Jurkat, Clone E6-1 (cell line): ENCODE measurements at regions not wholly inside any gene's neighbourhood (a gene's known extent, or its start where the extent isn't known, plus 50 kb on each side); places are given as distances from the start of the nearest gene placed in this dataset.

Experiments
- DNase-seq: peaks from one replicate; pipeline ENCODE4 v3.0.0-alpha.2; 2011; ENCODE audit warnings: low read depth, low spot score
- H3K4me3 ChIP-seq: 2 replicates; pipeline ENCODE4 v1.5.1; 2011; ENCODE audit warnings: mild to moderate bottlenecking, low read length, control low read depth, moderate library complexity

GRCh38 chr5:2143646-2144353 lies 261.1 kb upstream of the IRX4 start:
- DNase-seq = no peak
- no peak overlapping the region for H3K4me3 ChIP-seq

DNA sequence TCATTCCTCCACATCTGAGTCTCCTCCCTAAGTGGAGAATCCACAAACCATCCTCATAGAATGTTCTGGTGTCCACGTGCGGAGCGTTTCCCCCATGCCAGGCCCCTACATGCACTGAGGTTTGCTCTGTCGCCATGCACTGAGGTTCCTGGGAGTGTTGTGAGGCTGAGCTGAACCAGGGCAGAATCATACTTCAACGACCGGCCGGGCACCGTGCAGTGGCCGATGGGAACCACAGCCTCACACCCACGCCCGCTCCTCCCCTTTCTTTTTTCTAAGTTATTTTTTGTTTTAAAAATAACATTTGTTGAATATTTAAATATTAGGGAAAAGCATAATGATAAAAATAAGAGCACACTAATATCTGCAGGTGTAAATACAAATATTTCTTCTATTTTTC lies 260.4 kb upstream of the IRX4 start:
- DNase-seq = no peak
- H3K4me3 ChIP-seq = no peak overlapping the region

GRCh38 chr5:2142456-2142954 lies 259.8 kb upstream of the IRX4 start:
- no peak overlapping the region for H3K4me3 ChIP-seq
- DNase-seq = no peak

GRCh38 chr5:2141254-2142000 lies 258.7 kb upstream of the IRX4 start:
- H3K4me3 ChIP-seq = no peak overlapping the region
- no peak for DNase-seq

DNA sequence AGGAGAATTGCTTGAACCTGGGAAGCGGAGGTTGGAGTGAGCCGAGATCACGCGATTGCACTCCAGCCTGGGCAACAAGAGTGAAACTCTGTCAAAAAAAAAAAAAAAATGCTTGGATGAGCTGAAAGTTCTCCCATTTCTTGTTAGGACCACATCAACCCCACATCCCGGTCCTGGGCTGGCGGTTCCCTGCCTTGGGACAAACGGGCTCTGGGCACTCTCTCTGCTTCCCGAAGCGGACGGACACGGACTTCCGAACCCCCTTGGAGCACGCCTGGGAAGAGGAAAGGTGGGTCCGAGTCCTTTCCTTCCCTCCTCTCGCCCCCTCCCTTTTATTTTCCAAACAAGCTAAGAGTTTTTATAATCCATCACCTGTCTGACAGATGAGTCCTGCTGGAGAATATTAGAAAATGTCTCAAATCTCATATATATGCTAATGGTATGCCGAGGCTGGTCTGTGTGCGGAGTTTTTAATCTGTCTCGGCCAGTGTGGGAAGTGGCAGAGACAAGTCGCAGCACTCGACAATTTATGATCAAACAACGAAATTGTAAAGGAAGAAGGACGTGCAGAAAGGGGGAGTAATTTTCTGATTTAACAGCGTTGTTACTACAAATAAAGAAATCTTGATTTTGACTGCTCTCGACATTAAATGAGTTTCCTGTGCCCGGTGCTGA lies 257.9 kb upstream of the IRX4 start:
- no peak for DNase-seq

DNA sequence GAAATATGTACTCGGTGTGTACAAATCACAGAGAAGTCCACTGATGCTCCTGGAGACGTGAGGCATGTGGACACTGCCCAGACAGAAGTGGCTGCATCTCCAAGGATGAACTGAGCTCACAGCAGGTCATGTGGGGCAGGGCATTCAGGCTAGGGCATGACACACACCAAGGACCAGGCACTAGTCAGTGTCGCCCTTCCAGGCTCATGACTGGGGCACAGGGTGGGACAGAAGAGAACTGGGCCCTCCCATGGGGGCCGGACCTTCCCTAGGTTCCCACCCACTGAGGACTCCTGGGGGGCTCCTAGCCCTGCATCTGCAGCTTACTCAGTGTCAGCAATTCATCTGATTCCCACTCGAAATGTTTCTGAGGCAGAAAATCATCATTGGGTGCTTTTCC lies 256.8 kb upstream of the IRX4 start:
- H3K4me3 ChIP-seq = no peak overlapping the region
- no peak for DNase-seq

More for the DNA sequence above, 257.9 kb upstream of the IRX4 start:
- H3K4me3 ChIP-seq = no peak overlapping the region

DNA sequence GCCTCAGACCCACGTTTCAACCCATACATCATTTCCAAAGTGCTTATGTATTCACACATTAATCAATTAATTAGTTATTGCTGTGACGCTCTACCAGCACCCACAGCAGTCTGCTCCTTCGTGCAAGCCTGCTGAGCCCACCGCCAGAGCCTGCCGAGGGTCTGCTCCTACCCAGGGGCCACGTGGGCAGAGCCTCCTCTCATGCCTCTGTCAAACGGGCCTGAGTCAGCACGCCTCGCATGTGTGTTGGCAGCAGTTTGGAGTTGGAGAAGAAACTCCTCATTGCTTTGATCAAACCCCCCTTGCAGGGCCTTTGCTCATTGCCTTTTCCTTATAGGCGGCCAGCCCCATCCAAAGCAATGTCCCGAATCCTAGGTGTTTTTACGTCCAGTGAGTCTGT lies 256.2 kb upstream of the IRX4 start:
- H3K4me3 ChIP-seq = no peak overlapping the region
- DNase-seq = no peak

DNA sequence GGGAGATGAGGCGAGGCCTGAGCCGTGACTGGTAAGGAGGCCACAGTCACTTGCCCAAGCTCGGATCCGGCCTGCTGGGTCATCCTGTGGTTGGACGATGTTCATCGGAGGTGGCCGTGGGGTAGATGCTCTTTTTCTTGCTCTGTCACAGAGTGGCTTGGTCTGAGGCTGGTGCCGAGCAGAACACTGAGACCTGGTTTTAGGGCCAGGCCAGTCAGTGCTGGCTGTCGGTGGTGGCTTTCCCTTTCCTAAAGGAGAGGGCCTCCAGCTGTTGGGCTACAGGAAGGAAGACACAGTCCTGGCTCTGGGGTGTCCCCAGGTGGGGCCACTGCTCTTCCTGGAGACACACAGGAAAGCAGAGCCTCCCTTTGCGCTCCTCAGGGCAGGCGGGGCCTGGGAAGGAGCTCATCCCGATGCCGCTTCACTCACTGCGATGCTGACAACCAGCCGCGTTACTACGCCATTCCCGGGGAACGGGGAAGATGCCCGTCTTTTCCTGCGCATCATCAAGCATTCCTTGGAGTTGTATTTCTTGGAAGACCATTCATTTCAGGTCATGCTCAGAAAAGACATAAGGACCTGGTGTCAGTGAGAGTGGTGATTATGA lies 254.8 kb upstream of the IRX4 start:
- DNase-seq = no peak

GRCh38 chr5:2136728-2137333 lies 254.1 kb upstream of the IRX4 start:
- DNase-seq = no peak
- no peak overlapping the region for H3K4me3 ChIP-seq

More for the DNA sequence above, 254.8 kb upstream of the IRX4 start:
- no peak overlapping the region for H3K4me3 ChIP-seq

GRCh38 chr5:2135833-2136232 lies 253.1 kb upstream of the IRX4 start:
- H3K4me3 ChIP-seq = no peak overlapping the region
- no peak for DNase-seq

GRCh38 chr5:2135354-2135753 lies 252.6 kb upstream of the IRX4 start:
- no peak overlapping the region for H3K4me3 ChIP-seq
- DNase-seq = no peak

GRCh38 chr5:2134543-2135292 lies 252.0 kb upstream of the IRX4 start:
- DNase-seq = no peak
- H3K4me3 ChIP-seq = no peak overlapping the region

GRCh38 chr5:2133936-2134335 lies 251.2 kb upstream of the IRX4 start:
- DNase-seq = no peak

GRCh38 chr5:2133080-2133479 lies 250.4 kb upstream of the IRX4 start:
- no peak overlapping the region for H3K4me3 ChIP-seq
- no peak for DNase-seq

More at GRCh38 chr5:2133936-2134335, 251.2 kb upstream of the IRX4 start:
- H3K4me3 ChIP-seq = no peak overlapping the region

DNA sequence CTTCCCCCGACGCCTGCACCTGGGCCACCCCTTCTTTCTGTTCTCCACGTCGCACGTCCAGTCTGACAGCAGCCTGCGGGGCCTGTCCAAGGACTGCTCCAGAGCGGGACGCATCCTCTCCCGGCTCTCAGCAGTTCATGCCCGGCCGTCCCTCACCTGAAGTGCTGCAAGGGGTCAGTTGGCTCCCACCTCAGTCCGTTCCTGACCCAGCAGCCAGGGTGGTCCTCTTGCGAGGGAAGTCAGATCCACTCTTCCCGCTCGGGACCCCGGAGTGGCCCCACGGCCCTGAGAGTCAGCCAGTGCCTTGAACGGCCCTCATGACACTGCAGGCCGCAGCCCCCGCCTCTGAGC lies 249.7 kb upstream of the IRX4 start:
- no peak for DNase-seq
- no peak overlapping the region for H3K4me3 ChIP-seq

DNA sequence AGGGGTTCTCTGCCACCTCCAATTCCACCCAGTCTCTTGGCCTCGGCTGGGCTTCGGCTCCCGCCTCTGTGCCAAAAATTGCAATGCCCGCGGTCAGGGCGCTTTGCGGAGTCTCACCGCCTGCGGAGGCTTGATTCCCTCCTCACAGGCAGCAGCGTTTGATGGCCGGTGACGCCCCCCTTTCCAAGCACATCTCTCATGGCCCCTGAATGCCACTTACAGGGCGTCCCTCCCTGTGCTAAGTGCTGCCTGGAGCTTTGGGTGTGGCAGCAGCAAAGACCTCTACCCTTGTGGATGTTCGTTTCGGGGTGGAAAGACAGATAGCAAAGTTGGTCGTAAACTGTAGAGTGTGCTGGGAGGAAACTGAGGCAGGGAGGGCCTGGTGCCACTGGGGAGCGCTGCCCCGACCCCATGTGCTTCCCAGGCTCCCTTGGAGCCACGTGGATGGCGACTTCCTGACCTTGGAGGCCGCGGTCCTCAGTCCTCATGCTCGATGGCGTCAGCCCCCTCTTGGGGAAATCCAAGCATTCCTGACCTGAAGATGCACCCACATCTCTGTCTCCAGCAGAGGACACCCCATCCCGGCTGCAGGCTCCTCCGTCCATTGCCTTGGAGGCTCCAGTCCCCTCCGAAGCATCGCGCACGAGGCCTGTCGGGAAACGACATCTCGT lies 249.2 kb upstream of the IRX4 start:
- no peak for DNase-seq
- no peak overlapping the region for H3K4me3 ChIP-seq

- no peak for DNase-seq
- no peak overlapping the region for H3K4me3 ChIP-seq
These were observed 248.5 kb upstream of the IRX4 start for GRCh38 chr5:2131196-2131595.

- no peak overlapping the region for H3K4me3 ChIP-seq
- DNase-seq = no peak
These were observed 247.6 kb upstream of the IRX4 start for GRCh38 chr5:2130361-2130760.
